A549 (cell line): ENCODE measurements at regions not wholly inside any gene's neighbourhood (a gene's known extent, or its start where the extent isn't known, plus 50 kb on each side); places are given as distances from the start of the nearest gene placed in this dataset.

Experiments
- ATAC-seq, 2 experiments: fragments of 200-7000 bp in 1 of 2; fragments of >200 bp in 1 of 2; cut with Nextera tagmentation in 1 of 2; cut with Tn5 transposase in 1 of 2; 3 replicates each; pipeline versions ENCODE4 v1.8.0 to v1.9.1; 2018 to 2020; ENCODE audit warnings: mild to moderate bottlenecking in 1 of 2, moderate library complexity in 1 of 2
- CTCF ChIA-PET: fragments of 300-600 bp; sonication (Branson Sonifier 250); formaldehyde crosslinking; extraction: SDS; loops from one replicate; lab custom pipeline; 2021; ENCODE audit warnings: antibody characterized with exemption, inconsistent platforms; lab: Yijun Ruan, JAX
- POLR2A ChIA-PET: fragments of 350-600 bp; formaldehyde crosslinking; extraction: SDS; loops from one replicate; lab custom pipeline; 2021; ENCODE audit warnings: antibody characterized with exemption, inconsistent platforms; lab: Yijun Ruan, JAX
- DNase-seq, 2 experiments: peaks; one replicate each; pipeline versions ENCODE4 v3.0.0 to v3.0.0-alpha.2; 2011 to 2016; ENCODE audit warnings: low read depth in 1 of 2, low spot score in 1 of 2
- FAIRE-seq: peaks from 2 replicates; lab custom pipeline; 2011; peaks lifted over from hg19 to GRCh38; lab: Jason Lieb, UNC
- H3K27ac ChIP-seq, 2 experiments: fragments of >200 bp; sonication (Bioruptor Twin); formaldehyde crosslinking; 3 replicates each; pipeline ENCODE4 v1.5.1; 2016 to 2017
- H3K4me1 ChIP-seq: fragments of >200 bp; sonication (Bioruptor Twin); formaldehyde crosslinking; 3 replicates; pipeline ENCODE4 v1.6.1; 2016
- H3K4me2 ChIP-seq: fragments of >200 bp; sonication (Bioruptor Twin); formaldehyde crosslinking; 3 replicates; pipeline ENCODE4 v1.6.1; 2016
- H3K4me3 ChIP-seq: fragments of >200 bp; sonication (Bioruptor Twin); formaldehyde crosslinking; 3 replicates; pipeline ENCODE4 v1.5.1; 2016
- H3K9me3 ChIP-seq: fragments of >200 bp; sonication (Bioruptor Twin); formaldehyde crosslinking; 3 replicates; pipeline ENCODE4 v1.6.1; 2016
- BHLHE40 ChIP-seq: IDR thresholded peaks from 2 replicates; pipeline ENCODE4 v1.6.1; 2012; ENCODE audit warnings: low read depth, low read length, inconsistent platforms
- CBX2 ChIP-seq: fragments of 200-600 bp; sonication (generic); IDR thresholded peaks from 2 replicates; pipeline ENCODE4 v1.6.1; 2016; ENCODE audit warnings: low read depth, mild to moderate bottlenecking, borderline replicate concordance
- EHF ChIP-seq: fragments of 250-450 bp; sonication (Bioruptor Pico); IDR thresholded peaks from 2 replicates; pipeline ENCODE4 v1.5.0; 2020; ENCODE audit warnings: mild to moderate bottlenecking
- EHMT2 ChIP-seq: fragments of 200-600 bp; sonication (generic); IDR thresholded peaks from 2 replicates; pipeline ENCODE4 v1.6.1; 2016; ENCODE audit warnings: antibody characterized with exemption, low read depth, mild to moderate bottlenecking, moderate library complexity
- EP300 ChIP-seq, 2 experiments: fragments of >200 bp; sonication (Bioruptor Twin); formaldehyde crosslinking; IDR thresholded peaks; 2 replicates in 1 of 2; 3 replicates in 1 of 2; pipeline ENCODE4 v1.6.1; 2016 to 2017
- ESRRA ChIP-seq: fragments of 150-350 bp; IDR thresholded peaks from 2 replicates; pipeline ENCODE4 v1.6.1; 2014; ENCODE audit warnings: mild to moderate bottlenecking, low read length, borderline replicate concordance
- FOSB ChIP-seq: fragments of 250-450 bp; sonication (Bioruptor Pico); IDR thresholded peaks from 2 replicates; pipeline ENCODE4 v1.5.0; 2020; ENCODE audit warnings: mild to moderate bottlenecking, moderate library complexity
- FOSL2 ChIP-seq, 2 experiments: fragments of 450-650 bp in 1 of 2; fragments of >200 bp in 1 of 2; sonication (Bioruptor Twin) in 1 of 2; formaldehyde crosslinking; IDR thresholded peaks; 2 replicates each; pipeline versions ENCODE4 v1.5.0 to v1.6.1; 2016 to 2020; ENCODE audit warnings: mild to moderate bottlenecking in 1 of 2, moderate library complexity in 1 of 2
- HOXB13 ChIP-seq: fragments of 250-450 bp; sonication (Bioruptor Pico); IDR thresholded peaks from 2 replicates; pipeline ENCODE4 v1.5.0; 2020; ENCODE audit warnings: low read depth, mild to moderate bottlenecking, moderate library complexity
- HOXB5 ChIP-seq: fragments of 250-450 bp; sonication (Bioruptor Pico); IDR thresholded peaks from 2 replicates; pipeline ENCODE4 v1.5.0; 2020; ENCODE audit warnings: mild to moderate bottlenecking, moderate library complexity
- JUNB ChIP-seq: fragments of >200 bp; sonication (Bioruptor Twin); formaldehyde crosslinking; IDR thresholded peaks from 2 replicates; pipeline ENCODE4 v1.6.1; 2016
- MAFK ChIP-seq: fragments of 450-650 bp; IDR thresholded peaks from 2 replicates; pipeline ENCODE4 v1.6.1; 2014; ENCODE audit not compliant: partially characterized antibody
- MAZ ChIP-seq: fragments of 150-350 bp; IDR thresholded peaks from 2 replicates; pipeline ENCODE4 v1.6.1; 2014; ENCODE audit warnings: antibody characterized with exemption, low read depth, low read length, borderline replicate concordance
- MYC ChIP-seq: IDR thresholded peaks from 2 replicates; pipeline ENCODE4 v1.6.1; 2012; ENCODE audit warnings: mild to moderate bottlenecking, inconsistent platforms, low read length, improper control_type of control experiment, borderline replicate concordance
- POLR2A ChIP-seq: IDR thresholded peaks from 2 replicates; pipeline ENCODE4 v1.6.1; 2012; ENCODE audit warnings: mild to moderate bottlenecking, low read length
- RAD21 ChIP-seq, 2 experiments: fragments of >200 bp in 1 of 2; sonication (Bioruptor Twin) in 1 of 2; formaldehyde crosslinking in 1 of 2; IDR thresholded peaks in 1 of 2; conservative IDR thresholded peaks in 1 of 2; 2 replicates in 1 of 2; 3 replicates in 1 of 2; pipeline ENCODE4 v1.6.1; 2012 to 2018; ENCODE audit warnings: inconsistent platforms in 1 of 2
- RFX5 ChIP-seq: fragments of 450-650 bp; IDR thresholded peaks from 2 replicates; pipeline ENCODE4 v1.7.1; 2014; ENCODE audit warnings: antibody characterized with exemption, mild to moderate bottlenecking, moderate library complexity
- SREBF2 ChIP-seq: fragments of 450-650 bp; IDR thresholded peaks from 2 replicates; pipeline ENCODE4 v1.6.1; 2014; ENCODE audit warnings: mild to moderate bottlenecking, moderate library complexity
- TFCP2L1 ChIP-seq: fragments of 250-450 bp; sonication (Bioruptor Pico); IDR thresholded peaks from 2 replicates; pipeline ENCODE4 v1.5.0; 2021; ENCODE audit warnings: mild to moderate bottlenecking
- TP53 ChIP-seq: fragments of 250-450 bp; sonication (Bioruptor Pico); IDR thresholded peaks from 2 replicates; pipeline ENCODE4 v1.5.0; 2021; ENCODE audit warnings: mild to moderate bottlenecking, moderate library complexity
- WGBS: methylation state at CpG from one replicate; pipeline ENCODE4 v1.1.6; 2017; ENCODE audit errors: missing lambda C conversion rate; 5-methylcytosine and 5-hydroxymethylcytosine counted together
- TF ChIP-seq, protein P1 (sequence below): fragments of 250-450 bp; sonication (Bioruptor Pico); IDR thresholded peaks from 2 replicates; pipeline ENCODE4 v1.5.0; 2020; ENCODE audit warnings: low read depth, mild to moderate bottlenecking, moderate library complexity
- TF ChIP-seq, protein P2 (sequence below): fragments of >200 bp; sonication (Bioruptor Twin); formaldehyde crosslinking; IDR thresholded peaks from 3 replicates; pipeline ENCODE4 v1.6.1; 2016
- TF ChIP-seq, protein P3 (sequence below): IDR thresholded peaks from 2 replicates; pipeline ENCODE4 v1.6.1; 2012; ENCODE audit warnings: low read depth, borderline replicate concordance
- TF ChIP-seq, protein P4 (sequence below): fragments of 150-350 bp; IDR thresholded peaks from 2 replicates; pipeline ENCODE4 v1.6.1; 2014; ENCODE audit warnings: low read depth, mild to moderate bottlenecking, low read length
- TF ChIP-seq, protein P5 (sequence below): fragments of 450-650 bp; IDR thresholded peaks from 2 replicates; pipeline ENCODE4 v1.6.1; 2014; ENCODE audit warnings: antibody characterized with exemption
- TF ChIP-seq, protein P6 (sequence below): fragments of >200 bp; sonication (Bioruptor Twin); formaldehyde crosslinking; IDR thresholded peaks from 2 replicates; pipeline ENCODE4 v1.6.1; 2016
- TF ChIP-seq, protein P7 (sequence below): fragments of 250-450 bp; sonication (Bioruptor Pico); IDR thresholded peaks from 2 replicates; pipeline ENCODE4 v1.5.0; 2021; ENCODE audit warnings: mild to moderate bottlenecking, moderate library complexity, borderline replicate concordance

DNA sequence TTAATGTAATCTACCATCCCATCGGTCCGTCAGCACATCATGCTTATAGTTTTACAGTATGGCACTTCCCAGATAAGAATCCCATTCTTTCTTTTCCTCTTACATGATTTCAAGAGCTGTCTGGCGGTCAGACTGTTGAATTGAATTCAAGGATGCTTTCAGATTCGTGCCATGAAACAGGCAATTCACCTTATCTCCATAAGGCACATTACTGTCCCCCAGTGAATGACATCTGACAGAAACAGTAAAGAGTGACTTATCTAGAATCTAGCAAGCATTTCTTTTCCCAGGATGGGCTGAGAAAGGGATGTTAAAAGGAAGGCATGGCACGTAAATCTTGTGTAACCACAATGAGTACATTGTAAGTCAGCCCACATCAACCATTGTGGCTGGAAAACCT, 61.1 kb upstream of the SEM1 start:
- H3K9me3 ChIP-seq, result no peaks in the 10 kb centered on the region
- no peaks in the 10 kb centered on the region for H3K4me1 ChIP-seq
- no peak overlapping the region for H3K27ac ChIP-seq
- ChIA-PET CTCF (no interaction called here), POLR2A (no interaction called here)
- 4% methylated on average over 5 of the region's 5 CpGs for WGBS
- DNase-seq (no peak), ATAC-seq (no peak), FAIRE-seq (no peak)
- H3K4me2 ChIP-seq, result no peak overlapping the region
- H3K4me3 ChIP-seq, result no peak overlapping the region
- TF ChIP-seq RAD21 (conservative IDR thresholded peaks at IDR 0.05 in 1 of 2, IDR thresholded peaks at IDR 0.05 in 1 of 2), result no peak
- TF ChIP-seq RFX5, result no peak
- no peak for TF ChIP-seq EP300 (IDR thresholded peaks at IDR 0.05)
- TF ChIP-seq, protein P1, sequence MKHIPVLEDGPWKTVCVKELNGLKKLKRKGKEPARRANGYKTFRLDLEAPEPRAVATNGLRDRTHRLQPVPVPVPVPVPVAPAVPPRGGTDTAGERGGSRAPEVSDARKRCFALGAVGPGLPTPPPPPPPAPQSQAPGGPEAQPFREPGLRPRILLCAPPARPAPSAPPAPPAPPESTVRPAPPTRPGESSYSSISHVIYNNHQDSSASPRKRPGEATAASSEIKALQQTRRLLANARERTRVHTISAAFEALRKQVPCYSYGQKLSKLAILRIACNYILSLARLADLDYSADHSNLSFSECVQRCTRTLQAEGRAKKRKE (CRISPR knock-in tag), result no peak
- no peak for TF ChIP-seq TFCP2L1
- TF ChIP-seq, protein P2, sequence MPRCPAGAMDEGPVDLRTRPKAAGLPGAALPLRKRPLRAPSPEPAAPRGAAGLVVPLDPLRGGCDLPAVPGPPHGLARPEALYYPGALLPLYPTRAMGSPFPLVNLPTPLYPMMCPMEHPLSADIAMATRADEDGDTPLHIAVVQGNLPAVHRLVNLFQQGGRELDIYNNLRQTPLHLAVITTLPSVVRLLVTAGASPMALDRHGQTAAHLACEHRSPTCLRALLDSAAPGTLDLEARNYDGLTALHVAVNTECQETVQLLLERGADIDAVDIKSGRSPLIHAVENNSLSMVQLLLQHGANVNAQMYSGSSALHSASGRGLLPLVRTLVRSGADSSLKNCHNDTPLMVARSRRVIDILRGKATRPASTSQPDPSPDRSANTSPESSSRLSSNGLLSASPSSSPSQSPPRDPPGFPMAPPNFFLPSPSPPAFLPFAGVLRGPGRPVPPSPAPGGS, result no peak
- TF ChIP-seq EHMT2, result no peak
- no peak for TF ChIP-seq TP53 (CRISPR knock-in tag)
- TF ChIP-seq JUNB, result no peak
- TF ChIP-seq HOXB5 (CRISPR knock-in tag), result no peak
- TF ChIP-seq, protein P3, sequence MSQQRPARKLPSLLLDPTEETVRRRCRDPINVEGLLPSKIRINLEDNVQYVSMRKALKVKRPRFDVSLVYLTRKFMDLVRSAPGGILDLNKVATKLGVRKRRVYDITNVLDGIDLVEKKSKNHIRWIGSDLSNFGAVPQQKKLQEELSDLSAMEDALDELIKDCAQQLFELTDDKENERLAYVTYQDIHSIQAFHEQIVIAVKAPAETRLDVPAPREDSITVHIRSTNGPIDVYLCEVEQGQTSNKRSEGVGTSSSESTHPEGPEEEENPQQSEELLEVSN, result no peak
- no peak for TF ChIP-seq HOXB13 (CRISPR knock-in tag)
- no peak for TF ChIP-seq MAZ

DNA sequence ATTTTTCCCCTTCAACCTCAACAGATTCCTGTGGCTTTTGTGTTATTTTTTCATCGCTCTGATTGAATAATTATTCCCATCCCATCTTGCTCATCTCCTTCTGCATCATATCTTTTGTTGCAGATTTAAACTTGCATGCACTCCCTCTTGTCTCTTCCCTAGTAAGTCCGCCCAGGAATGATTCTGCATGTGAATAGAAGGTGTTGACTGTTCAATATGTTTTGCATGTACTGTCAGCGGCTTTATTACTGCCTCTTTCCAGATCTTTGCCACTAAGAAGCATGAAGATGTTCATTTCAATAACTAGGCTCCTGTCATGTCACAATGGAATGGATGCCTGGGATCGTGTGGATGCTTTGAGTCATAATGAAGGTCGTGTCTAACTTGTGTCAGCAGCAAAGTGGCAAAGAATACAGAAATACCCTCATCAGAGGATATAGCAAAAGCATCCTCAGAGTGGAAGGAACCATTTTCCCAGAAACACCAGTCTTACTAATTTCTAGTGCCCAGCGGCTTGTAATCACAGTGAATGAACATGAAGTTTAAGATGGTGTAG, 62.6 kb upstream of the SEM1 start:
- Histone ChIP-seq H3K4me2 (no peak overlapping the region), H3K4me1 (no peaks in the 10 kb centered on the region), H3K27ac (no peak overlapping the region), H3K9me3 (no peaks in the 10 kb centered on the region), H3K4me3 (no peak overlapping the region)
- POLR2A ChIA-PET, result no interaction called here
- 5% methylated on average over 6 of the region's 6 CpGs for WGBS
- CTCF ChIA-PET, result no interaction called here
- ATAC-seq (no peak), DNase-seq (no peak), FAIRE-seq (no peak)
- TF ChIP-seq FOSB (CRISPR knock-in tag) (no peak), EHF (CRISPR knock-in tag) (no peak), ESRRA (no peak), SREBF2 (no peak), MAFK (no peak), POLR2A (no peak), BHLHE40 (no peak), CBX2 (no peak), FOSL2 (IDR thresholded peaks at IDR 0.05) (no peak), FOSL2 (CRISPR knock-in tag; IDR thresholded peaks at IDR 0.05) (no peak), MYC (no peak), MAZ (no peak)
- TF ChIP-seq, protein P4, sequence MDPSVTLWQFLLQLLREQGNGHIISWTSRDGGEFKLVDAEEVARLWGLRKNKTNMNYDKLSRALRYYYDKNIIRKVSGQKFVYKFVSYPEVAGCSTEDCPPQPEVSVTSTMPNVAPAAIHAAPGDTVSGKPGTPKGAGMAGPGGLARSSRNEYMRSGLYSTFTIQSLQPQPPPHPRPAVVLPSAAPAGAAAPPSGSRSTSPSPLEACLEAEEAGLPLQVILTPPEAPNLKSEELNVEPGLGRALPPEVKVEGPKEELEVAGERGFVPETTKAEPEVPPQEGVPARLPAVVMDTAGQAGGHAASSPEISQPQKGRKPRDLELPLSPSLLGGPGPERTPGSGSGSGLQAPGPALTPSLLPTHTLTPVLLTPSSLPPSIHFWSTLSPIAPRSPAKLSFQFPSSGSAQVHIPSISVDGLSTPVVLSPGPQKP, result no peak
- TF ChIP-seq, protein P5, sequence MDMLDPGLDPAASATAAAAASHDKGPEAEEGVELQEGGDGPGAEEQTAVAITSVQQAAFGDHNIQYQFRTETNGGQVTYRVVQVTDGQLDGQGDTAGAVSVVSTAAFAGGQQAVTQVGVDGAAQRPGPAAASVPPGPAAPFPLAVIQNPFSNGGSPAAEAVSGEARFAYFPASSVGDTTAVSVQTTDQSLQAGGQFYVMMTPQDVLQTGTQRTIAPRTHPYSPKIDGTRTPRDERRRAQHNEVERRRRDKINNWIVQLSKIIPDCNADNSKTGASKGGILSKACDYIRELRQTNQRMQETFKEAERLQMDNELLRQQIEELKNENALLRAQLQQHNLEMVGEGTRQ, result no peak
- TF ChIP-seq, protein P6, sequence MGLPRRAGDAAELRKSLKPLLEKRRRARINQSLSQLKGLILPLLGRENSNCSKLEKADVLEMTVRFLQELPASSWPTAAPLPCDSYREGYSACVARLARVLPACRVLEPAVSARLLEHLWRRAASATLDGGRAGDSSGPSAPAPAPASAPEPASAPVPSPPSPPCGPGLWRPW, result no peak
- TF ChIP-seq, protein P2, result no peak
- TF ChIP-seq, protein P3, result no peak
- TF ChIP-seq, protein P7, sequence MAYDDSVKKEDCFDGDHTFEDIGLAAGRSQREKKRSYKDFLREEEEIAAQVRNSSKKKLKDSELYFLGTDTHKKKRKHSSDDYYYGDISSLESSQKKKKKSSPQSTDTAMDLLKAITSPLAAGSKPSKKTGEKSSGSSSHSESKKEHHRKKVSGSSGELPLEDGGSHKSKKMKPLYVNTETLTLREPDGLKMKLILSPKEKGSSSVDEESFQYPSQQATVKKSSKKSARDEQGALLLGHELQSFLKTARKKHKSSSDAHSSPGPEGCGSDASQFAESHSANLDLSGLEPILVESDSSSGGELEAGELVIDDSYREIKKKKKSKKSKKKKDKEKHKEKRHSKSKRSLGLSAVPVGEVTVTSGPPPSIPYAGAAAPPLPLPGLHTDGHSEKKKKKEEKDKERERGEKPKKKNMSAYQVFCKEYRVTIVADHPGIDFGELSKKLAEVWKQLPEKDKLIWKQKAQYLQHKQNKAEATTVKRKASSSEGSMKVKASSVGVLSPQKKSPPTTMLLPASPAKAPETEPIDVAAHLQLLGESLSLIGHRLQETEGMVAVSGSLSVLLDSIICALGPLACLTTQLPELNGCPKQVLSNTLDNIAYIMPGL (CRISPR knock-in tag), result no peak
- TF ChIP-seq, all 56 proteins: peak for 0
